ENCODE measurements at regions not wholly inside any gene's neighbourhood (a gene's known extent, or its start where the extent isn't known, plus 50 kb on each side); places are given as distances from the start of the nearest gene placed in this dataset.

GRCh38 chr1:111556325-111557037, 53.0 kb upstream of the ADORA3 start:
- DNase-seq: no peak

- peak; percentile 89 for DNase-seq
These were observed 56.4 kb upstream of the ADORA3 start for GRCh38 chr1:111559736-111560279.

- no peak for DNase-seq
These were observed 57.9 kb upstream of the ADORA3 start for GRCh38 chr1:111561328-111561727.

GRCh38 chr1:111563619-111564018, 56.0 kb upstream of the RAP1A start:
- DNase-seq: peak; percentile 66

- DNase-seq: peak; percentile 91
These were observed 54.5 kb upstream of the RAP1A start for GRCh38 chr1:111565079-111565478.

GRCh38 chr1:111565968-111566367, 53.6 kb upstream of the RAP1A start:
- DNase-seq: no peak

GRCh38 chr1:111568160-111568647, 51.4 kb upstream of the RAP1A start:
- no peak for DNase-seq
